GM23338 (cell line): ENCODE measurements at regions not wholly inside any gene's neighbourhood (a gene's known extent, or its start where the extent isn't known, plus 50 kb on each side); places are given as distances from the start of the nearest gene placed in this dataset.

Experiments
- ATAC-seq: fragments of 200-7000 bp; cut with Tn5 transposase; 3 replicates; pipeline ENCODE4 v1.9.1; 2020
- DNase-seq: peaks from one replicate; pipeline ENCODE4 v3.0.0-alpha.2; 2015; ENCODE audit warnings: low spot score
- H2AFZ ChIP-seq: fragments of 200-600 bp; sonication (generic); 2 replicates; pipeline ENCODE4 v1.8.0; 2016; ENCODE audit warnings: antibody characterized with exemption, mild to moderate bottlenecking, moderate library complexity
- H3F3A ChIP-seq: fragments of 200-600 bp; sonication (generic); replicated peaks from 2 replicates; pipeline ENCODE4 v1.8.0; 2017; ENCODE audit warnings: antibody characterized with exemption, mixed run types, low read depth
- H3K27ac ChIP-seq: fragments of 200-600 bp; sonication (generic); 2 replicates; pipeline ENCODE4 v1.6.1; 2016; ENCODE audit warnings: low read depth
- H3K27me3 ChIP-seq: fragments of 200-600 bp; sonication (generic); 2 replicates; pipeline ENCODE4 v1.8.0; 2016; ENCODE audit warnings: mild to moderate bottlenecking, mixed run types, moderate library complexity; ENCODE audit not compliant: insufficient read depth
- H3K36me3 ChIP-seq: fragments of 200-600 bp; sonication (generic); 2 replicates; pipeline ENCODE4 v1.8.0; 2016; ENCODE audit warnings: mild to moderate bottlenecking; ENCODE audit not compliant: insufficient read depth
- H3K4me1 ChIP-seq: fragments of 200-600 bp; sonication (generic); 2 replicates; pipeline ENCODE4 v1.8.0; 2016; ENCODE audit warnings: mild to moderate bottlenecking, moderate library complexity; ENCODE audit not compliant: insufficient read depth
- H3K4me2 ChIP-seq: fragments of 200-600 bp; sonication (generic); 2 replicates; pipeline ENCODE4 v1.7.1; 2017; ENCODE audit warnings: mixed run types
- H3K4me3 ChIP-seq: fragments of 200-600 bp; sonication (generic); 2 replicates; pipeline ENCODE4 v1.6.1; 2016; ENCODE audit warnings: mixed run types
- H3K79me2 ChIP-seq: fragments of 200-600 bp; sonication (generic); replicated peaks from 2 replicates; pipeline ENCODE4 v1.8.0; 2017; ENCODE audit warnings: mild to moderate bottlenecking; ENCODE audit not compliant: insufficient read depth
- H3K9me2 ChIP-seq: fragments of 200-600 bp; sonication (generic); 2 replicates; pipeline ENCODE4 v1.8.0; 2017; ENCODE audit not compliant: insufficient read depth
- H4K20me1 ChIP-seq: fragments of 200-600 bp; sonication (generic); replicated peaks from 2 replicates; pipeline ENCODE4 v1.8.0; 2017; ENCODE audit warnings: mild to moderate bottlenecking; ENCODE audit not compliant: insufficient read depth
- H3K27ac Mint-ChIP-seq: 2 replicates; pipeline ENCODE4 v1.8.0; 2020; ENCODE audit warnings: inconsistent platforms, mild to moderate bottlenecking, moderate library complexity, mixed read lengths
- H3K27me3 Mint-ChIP-seq: 3 replicates; pipeline ENCODE4 v1.8.0; 2022; ENCODE audit warnings: low read depth, mild to moderate bottlenecking, moderate library complexity, mixed read lengths, inconsistent platforms; ENCODE audit not compliant: insufficient read depth, poor library complexity
- H3K36me3 Mint-ChIP-seq: 3 replicates; pipeline ENCODE4 v1.8.0; 2021; ENCODE audit warnings: low read depth, mild to moderate bottlenecking, inconsistent platforms, moderate library complexity, mixed read lengths
- H3K4me1 Mint-ChIP-seq: 3 replicates; pipeline ENCODE4 v1.8.0; 2020; ENCODE audit warnings: mild to moderate bottlenecking, inconsistent platforms, mixed read lengths
- H3K4me3 Mint-ChIP-seq: 3 replicates; pipeline ENCODE4 v1.8.0; 2021; ENCODE audit warnings: moderate library complexity, mild to moderate bottlenecking, inconsistent platforms, mixed read lengths
- H3K9me3 Mint-ChIP-seq: 3 replicates; pipeline ENCODE4 v1.8.0; 2020; ENCODE audit warnings: moderate library complexity, mild to moderate bottlenecking, inconsistent platforms, mixed read lengths
- EZH2 ChIP-seq: fragments of 200-600 bp; sonication (generic); IDR thresholded peaks from one replicate; pipeline ENCODE4 v1.8.0; 2017; ENCODE audit warnings: antibody characterized with exemption, mild to moderate bottlenecking, low read depth; ENCODE audit not compliant: unreplicated experiment
- EZH2phosphoT487 ChIP-seq: fragments of 200-600 bp; sonication (generic); IDR thresholded peaks from one replicate; pipeline ENCODE4 v1.8.1; 2018; ENCODE audit warnings: antibody characterized with exemption; ENCODE audit not compliant: unreplicated experiment
- JUNB ChIP-seq: IDR thresholded peaks from one replicate; pipeline ENCODE4 v1.6.1; 2016; ENCODE audit warnings: antibody characterized with exemption; ENCODE audit not compliant: unreplicated experiment
- NANOG ChIP-seq: IDR thresholded peaks from 2 replicates; pipeline ENCODE4 v1.6.1; 2016; ENCODE audit warnings: antibody characterized with exemption, borderline replicate concordance
- POLR2AphosphoS5 ChIP-seq: IDR thresholded peaks from 2 replicates; pipeline ENCODE4 v1.6.1; 2016; ENCODE audit warnings: antibody characterized with exemption, low read depth
- STAT1 ChIP-seq: IDR thresholded peaks from one replicate; pipeline ENCODE4 v1.6.1; 2016; ENCODE audit warnings: antibody characterized with exemption; ENCODE audit not compliant: unreplicated experiment
- ZNF114 ChIP-seq: fragments of 250-450 bp; sonication (Bioruptor Pico); IDR thresholded peaks from 2 replicates; pipeline ENCODE4 v1.5.0; 2020; ENCODE audit warnings: mild to moderate bottlenecking, moderate library complexity
- TF ChIP-seq, protein P1 (sequence below), 2 experiments: fragments of 200-600 bp in 1 of 2; sonication (generic) in 1 of 2; conservative IDR thresholded peaks; 2 replicates each; pipeline versions ENCODE4 v1.5.1 to v1.6.1; 2016 to 2017; ENCODE audit warnings: antibody characterized with exemption in 2 of 2, low read depth in 2 of 2, mild to moderate bottlenecking in 2 of 2, moderate library complexity in 1 of 2
- TF ChIP-seq, protein P2 (sequence below): IDR thresholded peaks from one replicate; pipeline ENCODE4 v1.6.1; 2018; ENCODE audit warnings: antibody characterized with exemption; ENCODE audit not compliant: unreplicated experiment
- TF ChIP-seq, protein P3 (sequence below): IDR thresholded peaks from 2 replicates; pipeline ENCODE4 v1.6.1; 2016; ENCODE audit warnings: antibody characterized with exemption

DNA sequence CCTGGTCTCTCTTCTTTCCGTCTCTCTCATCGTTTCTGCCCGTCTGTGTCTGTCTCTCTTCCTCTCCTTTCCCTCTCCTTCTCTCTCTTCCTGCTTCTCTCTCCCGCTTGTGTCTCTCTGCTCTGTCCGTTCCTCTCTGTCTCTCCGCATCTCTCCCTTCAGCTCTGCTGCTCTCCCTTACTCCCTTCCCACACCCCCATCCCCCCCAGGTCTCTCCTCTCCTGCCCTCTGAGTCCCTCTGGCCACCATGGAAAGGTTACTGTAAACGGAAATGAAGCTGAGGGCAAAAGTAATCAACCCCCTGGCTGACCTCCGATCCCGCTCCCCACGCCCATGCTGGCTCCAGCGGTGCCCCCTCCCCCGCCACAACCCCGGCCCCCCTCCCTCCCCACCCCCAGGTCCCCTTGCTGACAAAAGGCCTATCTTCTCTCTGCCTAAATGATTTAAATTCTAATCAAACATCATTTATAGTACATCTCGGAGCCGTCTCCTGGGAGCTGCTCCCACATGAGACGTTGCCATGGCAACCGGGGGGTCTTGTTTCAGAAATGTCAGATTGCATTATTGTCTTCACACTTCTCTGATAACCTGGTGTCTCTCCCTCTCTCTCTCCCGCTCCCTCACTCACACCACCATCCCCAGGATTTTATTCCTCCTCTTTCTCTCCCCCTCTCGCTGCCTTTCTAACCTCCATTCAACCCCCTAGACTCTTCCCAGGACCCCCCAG lies 203.8 kb downstream of the RBM19 start (continued):
- TF ChIP-seq, protein P1, sequence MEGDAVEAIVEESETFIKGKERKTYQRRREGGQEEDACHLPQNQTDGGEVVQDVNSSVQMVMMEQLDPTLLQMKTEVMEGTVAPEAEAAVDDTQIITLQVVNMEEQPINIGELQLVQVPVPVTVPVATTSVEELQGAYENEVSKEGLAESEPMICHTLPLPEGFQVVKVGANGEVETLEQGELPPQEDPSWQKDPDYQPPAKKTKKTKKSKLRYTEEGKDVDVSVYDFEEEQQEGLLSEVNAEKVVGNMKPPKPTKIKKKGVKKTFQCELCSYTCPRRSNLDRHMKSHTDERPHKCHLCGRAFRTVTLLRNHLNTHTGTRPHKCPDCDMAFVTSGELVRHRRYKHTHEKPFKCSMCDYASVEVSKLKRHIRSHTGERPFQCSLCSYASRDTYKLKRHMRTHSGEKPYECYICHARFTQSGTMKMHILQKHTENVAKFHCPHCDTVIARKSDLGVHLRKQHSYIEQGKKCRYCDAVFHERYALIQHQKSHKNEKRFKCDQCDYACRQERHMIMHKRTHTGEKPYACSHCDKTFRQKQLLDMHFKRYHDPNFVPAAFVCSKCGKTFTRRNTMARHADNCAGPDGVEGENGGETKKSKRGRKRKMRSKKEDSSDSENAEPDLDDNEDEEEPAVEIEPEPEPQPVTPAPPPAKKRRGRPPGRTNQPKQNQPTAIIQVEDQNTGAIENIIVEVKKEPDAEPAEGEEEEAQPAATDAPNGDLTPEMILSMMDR (conservative IDR thresholded peaks at IDR 0.05; ENCODE audit: low read depth in 2 of 2), result no peak
- TF ChIP-seq, protein P2, sequence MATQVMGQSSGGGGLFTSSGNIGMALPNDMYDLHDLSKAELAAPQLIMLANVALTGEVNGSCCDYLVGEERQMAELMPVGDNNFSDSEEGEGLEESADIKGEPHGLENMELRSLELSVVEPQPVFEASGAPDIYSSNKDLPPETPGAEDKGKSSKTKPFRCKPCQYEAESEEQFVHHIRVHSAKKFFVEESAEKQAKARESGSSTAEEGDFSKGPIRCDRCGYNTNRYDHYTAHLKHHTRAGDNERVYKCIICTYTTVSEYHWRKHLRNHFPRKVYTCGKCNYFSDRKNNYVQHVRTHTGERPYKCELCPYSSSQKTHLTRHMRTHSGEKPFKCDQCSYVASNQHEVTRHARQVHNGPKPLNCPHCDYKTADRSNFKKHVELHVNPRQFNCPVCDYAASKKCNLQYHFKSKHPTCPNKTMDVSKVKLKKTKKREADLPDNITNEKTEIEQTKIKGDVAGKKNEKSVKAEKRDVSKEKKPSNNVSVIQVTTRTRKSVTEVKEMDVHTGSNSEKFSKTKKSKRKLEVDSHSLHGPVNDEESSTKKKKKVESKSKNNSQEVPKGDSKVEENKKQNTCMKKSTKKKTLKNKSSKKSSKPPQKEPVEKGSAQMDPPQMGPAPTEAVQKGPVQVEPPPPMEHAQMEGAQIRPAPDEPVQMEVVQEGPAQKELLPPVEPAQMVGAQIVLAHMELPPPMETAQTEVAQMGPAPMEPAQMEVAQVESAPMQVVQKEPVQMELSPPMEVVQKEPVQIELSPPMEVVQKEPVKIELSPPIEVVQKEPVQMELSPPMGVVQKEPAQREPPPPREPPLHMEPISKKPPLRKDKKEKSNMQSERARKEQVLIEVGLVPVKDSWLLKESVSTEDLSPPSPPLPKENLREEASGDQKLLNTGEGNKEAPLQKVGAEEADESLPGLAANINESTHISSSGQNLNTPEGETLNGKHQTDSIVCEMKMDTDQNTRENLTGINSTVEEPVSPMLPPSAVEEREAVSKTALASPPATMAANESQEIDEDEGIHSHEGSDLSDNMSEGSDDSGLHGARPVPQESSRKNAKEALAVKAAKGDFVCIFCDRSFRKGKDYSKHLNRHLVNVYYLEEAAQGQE, result no peak
- TF ChIP-seq JUNB (no peak), STAT1 (no peak), EZH2 (no peak)

DNA sequence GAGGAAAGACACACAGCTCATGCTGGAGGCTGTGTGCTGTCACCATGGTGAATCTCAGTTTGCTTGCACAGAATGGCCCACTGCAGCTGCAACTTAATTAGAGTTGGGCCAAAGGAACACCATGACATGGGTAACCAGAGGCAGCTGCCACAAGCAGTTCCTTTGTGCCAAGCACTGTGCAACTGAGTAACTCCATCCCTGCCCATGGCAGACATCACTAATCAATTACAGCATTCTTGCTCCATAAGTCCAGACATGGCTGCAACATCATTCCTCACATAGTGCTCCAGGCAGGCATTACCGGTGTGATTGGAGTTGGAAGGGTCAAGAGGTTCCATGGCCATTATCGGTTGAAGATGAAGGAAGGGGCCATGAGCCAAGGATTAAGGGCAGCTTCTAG lies 207.0 kb downstream of the RBM19 start:
- H3K27me3 Mint-ChIP-seq, result peaks cover 9% of the 10 kb centered on the region
- no peaks in the 10 kb centered on the region for H3K4me1 ChIP-seq
- H3K36me3 ChIP-seq, result no peaks in the 10 kb centered on the region
- no peaks in the 10 kb centered on the region for H3K36me3 Mint-ChIP-seq
- H3K4me2 ChIP-seq, result no peak overlapping the region
- H3K4me3 Mint-ChIP-seq, result no peak overlapping the region
- no peaks in the 10 kb centered on the region for H3K9me3 Mint-ChIP-seq
- H3K9me2 ChIP-seq, result no peaks in the 10 kb centered on the region
- no peaks in the 10 kb centered on the region for H3K79me2 ChIP-seq
- no peaks in the 10 kb centered on the region for H4K20me1 ChIP-seq
- no peak overlapping the region for H3K4me3 ChIP-seq
- H3F3A ChIP-seq, result no peaks in the 10 kb centered on the region
- peaks cover 12% of the 10 kb centered on the region; the same call in 2 of the 3 replicates for H3K4me1 Mint-ChIP-seq
- DNase-seq, result no peak
- no peak overlapping the region for H2AFZ ChIP-seq
- no peaks in the 10 kb centered on the region for H3K27me3 ChIP-seq
- H3K27ac Mint-ChIP-seq, result no peak overlapping the region
- ATAC-seq, result no peak
- H3K27ac ChIP-seq, result no peak overlapping the region
- TF ChIP-seq JUNB, result no peak
- TF ChIP-seq, protein P1 (conservative IDR thresholded peaks at IDR 0.05; ENCODE audit: low read depth in 2 of 2), result no peak
- TF ChIP-seq, protein P3, sequence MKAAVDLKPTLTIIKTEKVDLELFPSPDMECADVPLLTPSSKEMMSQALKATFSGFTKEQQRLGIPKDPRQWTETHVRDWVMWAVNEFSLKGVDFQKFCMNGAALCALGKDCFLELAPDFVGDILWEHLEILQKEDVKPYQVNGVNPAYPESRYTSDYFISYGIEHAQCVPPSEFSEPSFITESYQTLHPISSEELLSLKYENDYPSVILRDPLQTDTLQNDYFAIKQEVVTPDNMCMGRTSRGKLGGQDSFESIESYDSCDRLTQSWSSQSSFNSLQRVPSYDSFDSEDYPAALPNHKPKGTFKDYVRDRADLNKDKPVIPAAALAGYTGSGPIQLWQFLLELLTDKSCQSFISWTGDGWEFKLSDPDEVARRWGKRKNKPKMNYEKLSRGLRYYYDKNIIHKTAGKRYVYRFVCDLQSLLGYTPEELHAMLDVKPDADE, result no peak
- no peak for TF ChIP-seq EZH2
- TF ChIP-seq NANOG, result no peak
- TF ChIP-seq POLR2AphosphoS5, result no peak
- no peak for TF ChIP-seq ZNF114
- no peak for TF ChIP-seq EZH2phosphoT487
- no peak for TF ChIP-seq STAT1
